NCI-H2107 treated with DMSO at 0.1 percent for 48 hours (cell line): ENCODE measurements at regions not wholly inside any gene's neighbourhood (a gene's known extent, or its start where the extent isn't known, plus 50 kb on each side); places are given as distances from the start of the nearest gene placed in this dataset.
"Not testable (repeated sequence)": the region's sequence is repeated elsewhere in the genome, so short reads cannot be mapped to it uniquely, and the experiment has no call there.

Experiments
- DNase-seq: peaks from one replicate; lab custom pipeline; 2025; ENCODE audit not compliant: unreplicated experiment; lab: John Stamatoyannopoulos, UW

DNA sequence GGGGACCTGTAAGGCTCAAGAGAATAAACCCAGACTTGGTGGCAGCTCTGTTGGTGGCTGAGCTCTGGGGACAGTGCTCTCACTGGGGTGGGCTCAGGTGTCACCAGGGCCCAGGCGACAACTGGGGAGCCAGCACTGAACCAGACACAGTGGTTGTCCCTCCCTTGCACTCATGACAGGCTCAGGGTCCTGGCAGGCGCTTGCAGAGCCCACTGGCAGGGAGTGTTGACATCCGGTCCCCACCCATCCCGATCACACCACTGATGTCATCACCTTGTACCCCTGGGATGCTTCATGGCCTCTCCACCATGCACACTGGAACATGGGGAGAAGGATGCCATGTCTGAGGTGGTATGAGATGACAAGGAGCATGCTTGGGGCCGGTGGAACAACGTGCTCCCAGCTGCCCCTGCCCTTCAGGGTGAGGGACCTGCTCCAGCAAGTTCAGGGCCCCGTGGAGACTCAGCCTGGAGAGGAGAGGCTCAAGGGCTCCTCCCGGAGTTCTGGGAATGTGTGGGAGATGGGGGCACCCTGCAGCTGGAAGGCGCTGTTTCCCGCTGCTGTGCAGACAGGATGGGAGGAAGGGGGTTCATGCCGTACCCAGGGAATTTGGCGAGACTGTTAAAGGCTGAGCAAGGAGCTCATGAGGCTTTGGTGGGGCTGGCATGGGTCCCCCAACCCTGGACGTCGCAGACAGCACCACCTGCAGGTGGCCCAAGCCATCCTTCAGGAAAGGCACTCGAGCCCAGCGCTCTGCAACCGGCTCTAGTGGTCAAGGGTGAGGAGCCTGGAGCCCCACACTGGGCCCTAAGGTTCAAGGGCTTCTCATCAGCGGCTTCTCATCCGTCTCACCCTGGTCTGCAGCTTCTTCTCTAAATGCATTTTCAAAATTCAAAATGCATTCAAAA lies 141.1 kb upstream of the ZNF469 start:
- not testable (repeated sequence) for DNase-seq

DNA sequence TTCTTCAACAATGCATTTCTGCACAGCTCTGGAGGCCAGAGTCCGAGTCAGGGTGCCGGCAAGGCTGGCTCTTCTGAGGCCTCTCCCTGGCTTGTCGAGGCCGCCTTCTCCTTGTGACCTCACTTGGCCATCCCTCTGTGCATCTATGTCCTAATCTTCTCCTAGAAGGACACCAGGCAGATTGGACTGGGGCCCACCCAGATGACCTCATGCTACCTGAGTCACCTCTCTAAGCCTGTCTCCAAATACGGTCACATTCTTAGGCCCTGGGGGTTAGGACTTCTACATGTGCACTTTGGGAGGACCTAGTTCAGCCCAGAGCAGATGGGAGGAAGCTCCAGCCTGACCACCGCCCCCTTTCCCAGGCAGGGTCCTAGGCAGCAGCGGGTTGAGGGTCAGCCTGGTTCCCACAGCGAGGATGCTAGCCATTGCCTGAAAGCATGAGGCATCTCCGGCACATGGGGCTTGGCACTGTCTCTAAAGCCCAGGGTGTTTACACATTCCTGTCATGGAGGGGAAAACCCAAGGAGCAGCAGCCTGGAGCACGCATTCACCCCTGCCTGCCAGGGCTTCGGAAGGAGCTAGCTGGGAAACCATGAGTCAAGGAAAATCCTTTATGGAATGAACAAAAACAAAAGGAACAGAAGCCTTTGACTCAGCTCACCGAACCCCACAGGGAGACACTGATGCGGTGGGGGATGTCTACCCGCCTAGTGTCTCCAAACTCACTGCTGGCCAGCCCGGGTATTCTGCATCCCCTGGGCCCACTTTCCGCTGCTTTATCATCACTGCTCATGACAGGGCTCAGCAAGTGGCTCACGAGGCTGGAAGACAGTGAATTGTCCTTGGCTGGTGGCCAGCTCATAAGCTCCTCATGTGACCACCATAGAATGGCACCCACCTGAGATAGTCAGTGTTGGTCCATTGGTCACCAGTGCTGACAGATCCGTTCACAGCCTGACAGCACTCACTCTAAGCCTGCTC lies 140.2 kb upstream of the ZNF469 start:
- DNase-seq: not testable (repeated sequence)

DNA sequence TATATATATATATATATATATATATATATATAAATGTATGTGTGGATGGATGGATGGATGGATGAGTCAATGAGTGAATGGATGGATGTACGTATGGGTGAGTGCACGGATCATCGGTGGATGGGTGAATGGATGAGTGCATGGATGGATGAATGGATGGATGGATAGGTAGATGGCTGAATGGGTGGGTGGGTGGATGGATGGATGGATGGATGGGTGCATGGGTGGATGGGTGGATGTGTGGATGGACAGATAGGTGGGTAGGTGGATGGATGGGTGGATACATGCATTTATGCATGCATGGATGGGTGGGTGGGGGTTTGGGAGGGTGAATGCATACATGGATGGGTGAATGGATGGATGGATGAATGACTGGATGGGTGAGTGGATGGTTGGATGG lies 138.8 kb upstream of the ZNF469 start:
- DNase-seq: not testable (repeated sequence)

DNA sequence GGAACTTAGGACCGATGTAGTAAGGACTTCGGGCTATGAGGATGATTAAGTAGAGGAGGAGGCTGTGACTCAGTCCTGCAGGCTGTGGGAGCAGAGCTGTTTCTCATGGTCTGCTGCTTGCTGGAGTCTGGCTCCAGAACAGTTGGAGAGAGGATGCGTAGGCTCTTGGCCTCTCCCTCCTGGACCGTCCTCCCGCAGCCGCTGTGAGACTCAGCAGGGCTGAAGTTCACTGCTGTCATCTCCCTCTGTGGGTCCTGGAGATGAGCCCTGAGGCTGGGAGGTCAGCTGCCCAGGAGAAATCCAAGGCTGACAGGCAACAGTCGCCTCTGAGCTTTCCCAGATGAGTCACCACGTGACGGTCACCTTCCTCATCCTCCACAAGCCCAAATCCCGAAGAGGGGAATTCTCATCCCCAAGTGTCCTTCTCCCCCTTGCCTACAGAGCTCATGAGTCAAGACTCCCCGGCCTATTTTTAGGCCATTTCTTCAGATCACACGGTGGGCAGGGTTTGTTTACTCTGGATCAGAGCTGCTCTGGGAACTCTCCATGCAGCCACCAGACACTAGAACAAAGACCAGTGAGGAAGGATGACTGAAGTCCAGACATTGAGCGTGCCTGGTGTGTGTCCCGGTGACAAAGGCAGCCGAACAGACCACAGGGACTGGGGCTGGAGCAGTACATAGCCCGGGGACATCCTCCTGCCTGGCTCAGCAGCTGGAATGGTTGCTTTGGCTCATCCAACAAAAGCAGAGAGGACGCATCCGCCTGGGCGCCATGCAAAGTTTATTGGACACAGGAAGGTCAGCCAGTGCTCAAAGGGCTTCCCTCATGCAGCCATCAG lies 137.3 kb upstream of the ZNF469 start:
- DNase-seq: not testable (repeated sequence)

DNA sequence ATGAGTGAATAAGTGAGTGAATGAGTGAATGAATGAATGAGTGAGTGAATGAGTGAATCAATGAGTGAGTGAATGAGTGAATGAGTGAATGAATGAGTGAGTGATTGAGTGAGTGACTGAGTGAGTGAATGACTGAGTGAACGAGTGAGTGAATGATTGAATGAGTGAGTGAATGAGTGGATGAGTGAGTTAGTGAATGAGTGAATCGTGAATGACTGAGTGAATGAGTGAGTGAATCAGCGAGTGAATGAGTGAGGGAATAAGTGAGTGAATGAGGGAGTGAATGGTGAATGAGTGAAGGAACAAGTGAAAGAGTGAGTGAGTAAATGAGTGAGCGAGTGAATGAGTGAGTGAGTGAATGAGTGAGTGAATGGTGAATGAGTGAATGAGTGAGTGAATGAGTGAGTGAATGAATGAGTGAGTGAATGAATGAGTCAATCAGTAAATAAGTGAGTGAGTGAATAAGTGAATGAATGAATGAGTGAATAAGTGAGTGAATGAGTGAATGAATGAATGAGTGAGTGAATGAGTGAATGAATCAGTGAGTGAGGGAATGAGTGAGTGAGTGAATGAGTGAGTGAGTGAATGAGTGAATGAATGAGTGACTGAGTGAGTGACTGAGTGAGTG lies 135.7 kb upstream of the ZNF469 start:
- DNase-seq: not testable (repeated sequence)

DNA sequence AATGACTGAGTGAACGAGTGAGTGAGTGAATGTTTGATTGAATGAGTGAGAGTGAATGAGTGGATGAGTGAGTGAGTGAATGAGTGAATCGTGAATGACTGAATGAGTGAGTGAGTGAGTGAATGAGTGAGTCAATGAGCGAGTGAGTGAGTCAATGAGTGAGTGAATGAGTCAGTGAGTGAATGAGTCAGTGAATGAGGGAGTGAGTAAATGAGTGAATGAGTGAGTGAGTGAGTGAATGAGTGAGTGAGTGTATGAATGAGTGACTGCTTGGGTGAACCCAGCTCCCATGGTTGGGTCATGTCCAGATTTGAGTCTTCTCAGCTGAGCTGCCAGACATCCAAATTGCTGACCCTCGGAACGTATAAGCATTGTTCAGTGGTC lies 135.2 kb upstream of the ZNF469 start:
- DNase-seq: not testable (repeated sequence)

DNA sequence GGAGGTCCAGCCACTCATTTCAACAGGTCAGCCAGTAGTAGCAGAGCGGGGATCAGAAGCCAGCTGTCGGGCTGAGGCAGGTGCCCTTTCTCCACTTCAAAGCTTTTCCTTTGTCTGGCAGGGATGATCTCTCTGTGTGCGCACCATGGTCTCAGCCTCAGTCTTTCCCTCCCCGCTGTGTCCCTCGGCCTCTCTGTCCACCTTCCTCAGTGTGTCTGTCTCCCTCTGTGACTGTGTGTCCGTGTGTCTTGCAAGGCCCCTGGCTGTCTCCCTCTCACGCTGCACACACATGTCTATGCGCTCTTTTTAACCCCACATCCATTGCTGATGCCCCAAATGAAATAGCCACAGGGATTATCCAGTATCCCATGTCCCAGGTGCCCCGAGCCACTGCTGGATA lies 134.0 kb upstream of the ZNF469 start:
- DNase-seq: not testable (repeated sequence)

DNA sequence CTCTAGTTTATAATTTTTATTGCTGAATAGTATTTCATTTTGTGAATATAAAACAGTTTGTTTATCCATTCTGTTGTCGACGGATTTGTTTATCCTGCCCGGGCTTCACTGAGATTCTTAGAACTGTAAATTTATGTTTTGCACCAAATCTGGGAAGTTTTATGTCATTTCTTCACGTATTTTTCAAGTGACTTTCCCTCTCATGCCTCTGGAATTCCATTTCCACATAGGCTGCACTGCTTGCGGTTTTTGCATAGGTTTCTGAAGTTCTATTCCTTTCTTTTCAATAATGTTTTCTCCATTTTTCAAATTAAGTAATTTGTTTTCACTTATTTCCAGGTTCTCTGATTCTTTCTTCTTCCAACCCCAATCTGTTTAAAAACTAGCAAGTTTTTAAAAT lies 132.4 kb upstream of the ZNF469 start:
- DNase-seq: not testable (repeated sequence)

DNA sequence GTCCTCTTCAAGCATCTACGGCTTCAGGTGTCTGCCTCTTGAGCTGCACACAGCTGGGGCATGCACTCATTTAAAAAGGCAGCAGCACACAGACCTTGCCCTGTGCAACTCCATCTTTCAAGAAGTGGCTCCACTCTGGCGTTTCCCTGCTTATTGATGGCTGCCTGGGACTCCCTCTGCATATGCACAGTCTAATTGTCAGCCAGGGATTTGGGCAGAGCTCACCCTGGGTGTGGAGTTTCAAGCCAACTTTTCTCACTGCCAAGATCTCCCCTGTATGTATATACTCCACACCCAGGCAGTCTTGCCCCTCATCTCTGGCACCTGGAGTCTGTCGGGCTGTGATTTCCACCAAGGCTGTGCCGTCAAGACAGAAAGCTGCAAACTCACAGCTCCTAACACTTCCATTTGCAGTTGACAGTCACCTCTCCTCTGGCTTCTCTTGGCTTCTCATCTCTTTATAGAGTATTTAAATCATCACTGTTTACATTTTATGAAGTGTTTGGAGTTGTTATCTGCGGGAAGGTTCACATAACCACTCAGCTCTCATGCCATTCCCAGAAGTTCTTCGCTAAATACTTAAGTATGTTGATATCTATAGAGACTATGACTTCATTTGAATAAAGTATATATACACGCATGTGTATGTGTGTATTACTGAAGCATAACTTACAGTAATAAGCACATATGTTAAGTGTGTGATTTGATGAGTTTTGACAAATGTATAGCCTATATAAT lies 130.5 kb upstream of the ZNF469 start:
- not testable (repeated sequence) for DNase-seq

DNA sequence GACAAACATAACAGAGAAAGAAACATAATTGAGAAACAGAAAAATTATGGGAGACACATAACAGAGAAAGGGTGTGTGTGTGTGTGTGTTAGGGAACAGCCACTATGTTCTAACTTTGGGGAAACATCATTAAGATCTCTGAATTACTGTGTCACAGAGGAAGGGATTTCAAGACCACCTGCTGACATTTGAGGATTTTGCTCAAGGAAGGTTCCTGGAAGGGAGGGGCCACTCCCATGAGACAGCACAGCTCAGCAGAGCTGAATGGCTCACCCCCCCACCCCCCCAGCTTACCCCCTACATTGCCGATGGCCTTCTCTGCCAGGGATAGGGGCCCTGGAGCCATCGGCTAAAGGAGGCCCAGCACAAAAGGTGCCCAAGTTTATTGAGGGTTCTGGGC lies 124.6 kb upstream of the ZNF469 start:
- DNase-seq: not testable (repeated sequence)

DNA sequence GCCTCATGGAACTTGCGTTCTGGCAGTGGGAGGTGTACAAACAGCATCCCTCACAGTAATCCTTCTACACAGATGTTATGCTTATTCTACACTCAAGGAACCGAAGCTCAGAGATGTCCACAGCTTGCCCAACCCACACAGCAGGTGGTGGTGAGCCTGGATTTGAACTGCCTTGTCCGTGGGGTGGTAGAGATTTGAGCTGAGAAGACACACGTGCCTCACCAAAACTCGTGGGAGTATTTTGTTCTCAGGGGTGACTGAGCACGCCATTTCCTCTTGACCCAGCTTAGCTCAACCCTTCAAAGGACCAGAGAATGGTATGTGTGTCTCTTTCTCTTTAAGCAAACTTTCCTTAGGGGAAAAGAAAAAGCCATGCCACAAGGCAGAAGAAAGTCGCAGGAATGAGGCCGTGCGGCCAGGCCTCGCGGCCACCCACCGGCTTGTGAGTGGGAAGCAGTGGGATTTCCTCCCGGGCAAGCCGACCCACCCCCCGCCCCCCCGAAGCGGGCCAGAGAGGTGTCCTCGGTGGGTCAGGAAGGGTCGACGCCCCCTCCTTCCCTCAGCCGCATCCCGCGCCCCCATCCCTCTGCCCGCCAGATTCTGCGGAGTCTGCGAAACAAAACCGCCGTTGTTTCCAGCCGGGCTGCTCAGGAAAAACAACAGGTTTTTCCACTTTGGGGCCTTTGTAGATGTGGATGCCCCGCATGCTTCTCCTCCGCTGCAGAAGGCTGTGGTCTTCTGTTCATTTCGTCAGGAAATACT lies 123.8 kb upstream of the ZNF469 start:
- DNase-seq: not testable (repeated sequence)

DNA sequence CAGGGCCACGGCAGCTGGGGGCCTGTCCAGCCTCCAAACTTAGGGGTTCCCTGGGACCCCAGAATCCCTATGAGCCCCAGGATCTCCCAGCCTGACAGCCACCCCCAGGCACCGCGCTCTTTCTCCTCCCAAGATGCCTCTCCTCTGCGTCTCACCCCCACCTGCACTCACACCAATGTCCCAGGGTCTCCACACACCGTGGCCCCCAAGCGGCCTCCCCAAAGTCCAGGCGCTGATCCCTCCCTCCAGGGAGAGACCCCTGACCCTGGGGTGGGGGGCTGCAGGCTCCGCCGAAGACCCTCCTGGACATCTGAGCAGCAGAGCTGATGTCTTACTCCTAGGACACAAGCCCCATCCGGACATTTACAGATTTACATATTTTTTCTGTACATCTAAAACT lies 123.2 kb upstream of the ZNF469 start:
- DNase-seq: not testable (repeated sequence)

DNA sequence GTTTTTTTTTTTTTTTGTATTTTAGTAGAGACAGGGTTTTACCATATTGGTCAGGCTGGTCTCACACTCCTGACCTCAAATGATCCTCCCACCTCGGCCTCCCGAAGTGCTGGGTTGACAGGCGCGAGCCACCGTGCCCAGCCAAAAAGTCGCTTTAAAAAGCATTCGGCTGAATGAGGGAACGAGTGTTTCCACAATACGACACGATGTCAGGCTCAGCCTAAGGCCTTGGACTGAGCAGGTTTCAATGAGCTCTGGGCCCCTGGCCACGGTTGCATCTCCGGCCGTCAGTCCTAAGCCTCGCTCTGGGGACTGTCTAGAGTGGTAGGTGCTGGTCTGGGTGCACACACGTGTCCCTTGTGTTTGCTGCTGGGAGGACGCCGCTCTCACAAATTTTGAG lies 122.6 kb upstream of the ZNF469 start:
- not testable (repeated sequence) for DNase-seq

DNA sequence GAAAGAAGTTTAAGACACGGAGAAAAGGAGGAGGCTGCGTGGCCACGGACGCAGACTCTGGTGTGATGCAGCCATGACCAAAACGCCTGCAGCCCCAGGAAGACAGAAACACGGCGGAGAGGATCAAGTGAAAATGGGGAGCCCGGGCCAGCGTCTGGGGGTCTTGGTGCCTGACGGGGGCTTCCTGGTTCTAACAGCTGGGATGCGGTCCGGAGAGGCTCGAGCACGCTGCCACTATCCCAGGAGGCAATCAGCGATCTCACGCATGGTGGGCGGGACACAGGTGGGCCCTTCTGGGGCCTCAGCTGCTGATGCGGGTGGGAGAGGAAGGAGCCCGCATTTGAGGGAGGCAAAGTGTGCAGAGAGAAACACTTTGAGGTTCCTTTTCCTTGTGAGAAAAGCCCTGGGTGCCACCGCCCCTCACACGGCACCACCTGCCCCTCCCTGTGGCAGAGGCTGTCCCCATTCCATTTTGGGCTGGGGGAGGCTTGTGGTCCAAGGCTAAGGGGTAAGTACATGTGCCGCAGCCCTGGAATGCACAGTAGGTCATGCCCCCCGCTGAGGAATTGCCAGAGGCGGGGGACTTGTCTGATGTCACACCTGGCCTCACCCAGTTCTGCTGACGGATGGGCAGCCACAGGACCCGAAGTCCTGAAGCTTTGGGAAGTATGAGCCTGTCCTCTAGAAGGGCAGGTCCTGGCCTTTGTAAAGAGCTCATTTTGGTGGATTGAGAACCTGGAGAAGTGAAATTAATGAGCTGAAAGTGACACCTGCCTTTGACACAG lies 121.7 kb upstream of the ZNF469 start:
- not testable (repeated sequence) for DNase-seq

DNA sequence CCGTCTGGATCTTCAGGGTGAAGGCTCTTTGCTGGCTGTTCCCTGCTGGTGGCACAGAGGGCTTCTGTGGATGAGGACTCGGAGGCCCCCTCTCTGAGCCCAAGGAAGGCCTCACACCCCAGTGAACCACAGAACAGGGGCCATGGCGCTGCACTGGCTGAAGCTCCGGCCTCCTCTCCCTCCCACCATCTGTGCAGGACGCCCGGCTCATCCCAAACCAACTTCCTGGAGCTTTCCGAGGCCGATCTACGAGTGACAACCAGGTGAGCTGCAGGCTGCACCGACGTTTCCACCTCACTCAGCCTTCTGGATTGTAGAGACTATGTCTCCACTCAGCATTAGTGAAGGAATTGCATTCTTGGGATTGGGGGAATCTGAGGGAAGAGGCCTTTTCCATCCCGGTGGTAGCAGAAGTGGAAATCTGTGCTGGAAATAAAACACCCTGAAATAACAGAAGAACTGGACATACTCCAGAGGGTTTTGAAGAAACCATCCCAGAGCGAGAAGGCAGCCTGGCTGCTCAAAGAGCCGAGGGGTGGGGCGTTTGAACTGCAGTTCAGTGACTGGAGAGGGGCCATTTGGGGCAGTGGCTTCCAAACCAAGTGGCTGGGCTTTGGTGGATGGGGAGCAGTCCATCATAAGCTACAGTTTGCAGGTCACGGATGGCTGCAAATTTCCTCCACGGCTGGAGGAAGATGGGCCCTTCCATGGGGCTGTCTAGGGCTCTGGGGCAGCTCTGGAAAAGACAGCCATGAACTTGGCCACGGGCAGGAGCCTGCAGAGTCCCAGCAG lies 120.7 kb upstream of the ZNF469 start:
- DNase-seq: not testable (repeated sequence)

DNA sequence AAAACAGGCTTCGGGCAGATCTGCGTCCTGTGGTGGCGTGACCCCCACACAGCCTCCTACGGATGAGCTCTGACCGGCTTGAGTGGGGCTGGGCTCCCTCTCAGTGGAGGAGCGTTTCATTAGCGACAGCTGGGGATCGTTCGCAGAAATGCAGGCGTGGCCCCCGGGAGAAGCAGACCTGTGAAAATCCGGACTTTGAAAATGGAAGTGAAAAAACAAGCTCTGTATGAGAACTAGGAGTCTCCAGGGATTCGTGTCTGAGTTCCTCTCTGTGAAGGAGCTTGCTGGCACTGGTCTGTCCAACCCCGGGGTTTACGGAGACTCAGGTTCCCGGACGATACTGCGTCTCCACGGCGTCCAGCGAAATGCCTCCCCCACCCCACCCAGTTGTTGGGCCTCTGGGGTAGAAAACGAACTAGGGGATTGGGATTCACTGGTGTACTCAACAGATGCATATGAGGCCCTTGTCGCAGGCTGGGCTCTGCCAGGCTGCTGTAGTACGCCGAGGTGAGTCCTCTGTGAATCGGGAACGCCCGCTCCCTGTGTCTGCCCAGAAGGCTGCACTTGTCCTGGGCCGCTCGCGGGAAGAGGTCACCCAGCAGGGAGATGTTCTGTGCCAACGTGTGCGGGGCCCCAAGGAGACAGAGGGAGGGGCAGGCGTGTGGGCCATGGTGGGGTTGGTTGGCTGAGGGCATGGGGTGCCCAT lies 119.7 kb upstream of the ZNF469 start:
- DNase-seq: not testable (repeated sequence)
